ENCODE measurements at regions not wholly inside any gene's neighbourhood (a gene's known extent, or its start where the extent isn't known, plus 50 kb on each side); places are given as distances from the start of the nearest gene placed in this dataset.

DNA sequence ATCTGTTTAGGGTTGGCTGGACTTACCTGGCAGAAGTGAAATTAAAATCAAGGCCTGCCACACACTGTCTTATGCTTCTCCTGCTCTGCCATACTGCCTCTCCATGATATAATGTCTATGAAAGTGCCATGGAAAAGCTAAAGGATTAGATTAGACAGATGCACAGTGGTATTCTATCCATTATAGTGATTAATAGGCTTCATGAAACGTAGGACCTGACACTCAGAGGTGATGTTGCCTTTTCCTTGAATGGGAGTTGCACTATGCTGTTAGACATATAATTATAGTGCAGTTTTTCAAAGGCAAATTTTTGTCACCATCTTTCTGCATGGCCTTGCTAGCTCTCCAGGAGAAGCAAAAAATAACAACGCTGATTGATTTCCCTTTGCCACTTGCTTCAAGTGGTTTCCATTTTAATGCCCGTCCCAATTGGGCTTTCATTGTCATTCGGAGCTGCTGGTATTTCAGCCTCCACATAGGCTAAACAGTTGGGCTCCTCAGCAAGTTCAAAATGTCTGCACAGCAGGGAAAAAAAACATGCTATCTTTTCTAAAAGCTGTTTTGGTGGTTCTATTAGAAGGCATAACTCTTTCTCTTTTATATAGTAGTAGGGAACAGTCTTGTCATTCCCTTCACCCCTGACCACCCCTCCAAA, 502.8 kb upstream of the GOT2 start:
- no peak for TF ChIP-seq CTCF (IDR thresholded peaks at IDR 0.05)
- TF ChIP-seq POLR2A (IDR thresholded peaks at IDR 0.05) = no peak

All from uterus (tissue), 2 donors.